ENCODE measurements at regions not wholly inside any gene's neighbourhood (a gene's known extent, or its start where the extent isn't known, plus 50 kb on each side); places are given as distances from the start of the nearest gene placed in this dataset.

GRCh38 chr9:126162611-126163381 lies 163.8 kb upstream of the MVB12B start:
- DNase-seq (ENCODE audit: low read depth): no peak
- TF ChIP-seq, protein P1, sequence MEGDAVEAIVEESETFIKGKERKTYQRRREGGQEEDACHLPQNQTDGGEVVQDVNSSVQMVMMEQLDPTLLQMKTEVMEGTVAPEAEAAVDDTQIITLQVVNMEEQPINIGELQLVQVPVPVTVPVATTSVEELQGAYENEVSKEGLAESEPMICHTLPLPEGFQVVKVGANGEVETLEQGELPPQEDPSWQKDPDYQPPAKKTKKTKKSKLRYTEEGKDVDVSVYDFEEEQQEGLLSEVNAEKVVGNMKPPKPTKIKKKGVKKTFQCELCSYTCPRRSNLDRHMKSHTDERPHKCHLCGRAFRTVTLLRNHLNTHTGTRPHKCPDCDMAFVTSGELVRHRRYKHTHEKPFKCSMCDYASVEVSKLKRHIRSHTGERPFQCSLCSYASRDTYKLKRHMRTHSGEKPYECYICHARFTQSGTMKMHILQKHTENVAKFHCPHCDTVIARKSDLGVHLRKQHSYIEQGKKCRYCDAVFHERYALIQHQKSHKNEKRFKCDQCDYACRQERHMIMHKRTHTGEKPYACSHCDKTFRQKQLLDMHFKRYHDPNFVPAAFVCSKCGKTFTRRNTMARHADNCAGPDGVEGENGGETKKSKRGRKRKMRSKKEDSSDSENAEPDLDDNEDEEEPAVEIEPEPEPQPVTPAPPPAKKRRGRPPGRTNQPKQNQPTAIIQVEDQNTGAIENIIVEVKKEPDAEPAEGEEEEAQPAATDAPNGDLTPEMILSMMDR (IDR thresholded peaks at IDR 0.05; ENCODE audit: insufficient read depth, low read depth, low read length, missing control alignments): no peak
- no peak overlapping the region for H3K4me3 ChIP-seq (ENCODE audit: low read length)

GRCh38 chr9:126164796-126165525 lies 161.7 kb upstream of the MVB12B start:
- H3K4me3 ChIP-seq (ENCODE audit: low read length): no peak overlapping the region
- TF ChIP-seq, protein P1 (IDR thresholded peaks at IDR 0.05; ENCODE audit: insufficient read depth, low read depth, low read length, missing control alignments): no peak
- DNase-seq (ENCODE audit: low read depth): no peak

- no peak overlapping the region for H3K4me3 ChIP-seq (ENCODE audit: low read length)
- TF ChIP-seq, protein P1 (IDR thresholded peaks at IDR 0.05; ENCODE audit: insufficient read depth, low read depth, low read length, missing control alignments): no peak
- DNase-seq (ENCODE audit: low read depth): no peak
Measured at GRCh38 chr9:126165755-126166154, 160.9 kb upstream of the MVB12B start.

GRCh38 chr9:126166291-126166690 lies 160.3 kb upstream of the MVB12B start:
- no peak for DNase-seq (ENCODE audit: low read depth)

GRCh38 chr9:126166866-126167265 lies 159.8 kb upstream of the MVB12B start:
- H3K4me3 ChIP-seq (ENCODE audit: low read length): no peak overlapping the region
- TF ChIP-seq, protein P1 (IDR thresholded peaks at IDR 0.05; ENCODE audit: insufficient read depth, low read depth, low read length, missing control alignments): no peak
- no peak for DNase-seq (ENCODE audit: low read depth)

More at GRCh38 chr9:126166291-126166690, 160.3 kb upstream of the MVB12B start:
- H3K4me3 ChIP-seq (ENCODE audit: low read length): no peak overlapping the region
- TF ChIP-seq, protein P1 (IDR thresholded peaks at IDR 0.05; ENCODE audit: insufficient read depth, low read depth, low read length, missing control alignments): no peak

DNA sequence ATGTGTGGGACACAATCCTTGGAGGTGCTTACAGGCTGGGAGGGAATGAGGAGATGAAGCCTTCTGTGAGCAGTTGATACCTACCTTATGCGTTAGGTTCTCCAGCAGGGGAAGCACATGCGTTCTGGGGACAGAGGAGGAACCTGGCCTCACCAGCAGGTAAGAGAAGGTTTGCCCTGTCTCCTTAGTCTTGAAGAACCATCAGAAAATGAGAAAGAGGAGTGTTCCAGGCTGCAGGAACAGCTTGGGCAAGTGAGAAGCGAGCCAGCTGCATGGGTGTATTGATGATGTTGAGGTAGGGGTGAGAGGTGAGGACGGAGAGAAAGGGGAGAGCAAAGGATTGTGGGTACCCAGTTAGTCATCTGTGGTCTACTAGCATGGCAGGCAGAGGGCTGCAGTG lies 156.9 kb upstream of the MVB12B start:
- DNase-seq (ENCODE audit: low read depth): no peak
- no peak overlapping the region for H3K4me3 ChIP-seq (ENCODE audit: low read length)
- TF ChIP-seq, protein P1 (IDR thresholded peaks at IDR 0.05; ENCODE audit: insufficient read depth, low read depth, low read length, missing control alignments): no peak

Data from epithelial cell of esophagus (primary cell).